Smooth muscle cell (in vitro differentiated cells): ENCODE measurements at regions not wholly inside any gene's neighbourhood (a gene's known extent, or its start where the extent isn't known, plus 50 kb on each side); places are given as distances from the start of the nearest gene placed in this dataset.
"Not testable (repeated sequence)": the region's sequence is repeated elsewhere in the genome, so short reads cannot be mapped to it uniquely, and the experiment has no call there.

Experiments used
- DNase-seq: peaks from one replicate; lab custom pipeline; 2025; ENCODE audit not compliant: unreplicated experiment; lab: John Stamatoyannopoulos, UW
- H2AFZ ChIP-seq: fragments of 200-600 bp; sonication (generic); 2 replicates; pipeline ENCODE4 v1.6.0; 2016; ENCODE audit warnings: antibody characterized with exemption, low read depth, mild to moderate bottlenecking
- H3F3A ChIP-seq: fragments of 200-600 bp; sonication (generic); 2 replicates; pipeline ENCODE4 v1.6.0; 2017; ENCODE audit warnings: antibody characterized with exemption, low read depth
- H3K27ac ChIP-seq: fragments of 200-600 bp; sonication (generic); 2 replicates; pipeline ENCODE4 v1.5.1; 2016; ENCODE audit warnings: low read depth, mild to moderate bottlenecking
- H3K27me3 ChIP-seq: fragments of 200-600 bp; sonication (generic); 2 replicates; pipeline ENCODE4 v1.6.1; 2016; ENCODE audit warnings: low read depth, mild to moderate bottlenecking
- H3K36me3 ChIP-seq: fragments of 200-600 bp; sonication (generic); 2 replicates; pipeline ENCODE4 v1.5.1; 2016; ENCODE audit warnings: low read depth
- H3K4me1 ChIP-seq: fragments of 200-600 bp; sonication (generic); 2 replicates; pipeline ENCODE4 v1.5.1; 2016; ENCODE audit warnings: low read depth
- H3K4me2 ChIP-seq: fragments of 200-600 bp; sonication (generic); 2 replicates; pipeline ENCODE4 v1.6.0; 2016; ENCODE audit warnings: mild to moderate bottlenecking
- H3K4me3 ChIP-seq: fragments of 200-600 bp; sonication (generic); 2 replicates; pipeline ENCODE4 v1.5.1; 2016; ENCODE audit warnings: mild to moderate bottlenecking
- H3K79me2 ChIP-seq: fragments of 200-600 bp; sonication (generic); 2 replicates; pipeline ENCODE4 v1.6.0; 2016; ENCODE audit warnings: low read depth, mild to moderate bottlenecking
- H3K9ac ChIP-seq: fragments of 200-600 bp; sonication (generic); 2 replicates; pipeline ENCODE4 v1.6.0; 2016; ENCODE audit warnings: low read depth
- H3K9me3 ChIP-seq: fragments of 200-600 bp; sonication (generic); replicated peaks from 2 replicates; pipeline ENCODE4 v1.5.1; 2016; ENCODE audit warnings: low read depth
- H4K20me1 ChIP-seq: fragments of 200-600 bp; sonication (generic); 2 replicates; pipeline ENCODE4 v1.6.0; 2016; ENCODE audit warnings: low read depth
- CTCF ChIP-seq: fragments of 200-600 bp; sonication (generic); IDR thresholded peaks from 2 replicates; pipeline ENCODE4 v1.5.1; 2017; ENCODE audit warnings: borderline replicate concordance, mild to moderate bottlenecking, antibody characterized with exemption; ENCODE audit not compliant: insufficient read depth, poor library complexity, severe bottlenecking
- WGBS: methylation state at CpG from one replicate; pipeline ENCODE4 v1.1.7; 2016; ENCODE audit warnings: low lambda C conversion rate; 5-methylcytosine and 5-hydroxymethylcytosine counted together

GRCh38 chr12:116661341-116661740 lies 76.5 kb downstream of the SPRING1 start:
- TF ChIP-seq CTCF: no peak
- Histone ChIP-seq H2AFZ (no peak overlapping the region), H3K4me1 (no peaks in the 10 kb centered on the region), H4K20me1 (no peaks in the 10 kb centered on the region), H3K4me2 (no peak overlapping the region), H3K4me3 (no peak overlapping the region), H3K79me2 (no peaks in the 10 kb centered on the region), H3K9me3 (no peaks in the 10 kb centered on the region), H3F3A (no peaks in the 10 kb centered on the region), H3K27ac (no peak overlapping the region), H3K36me3 (no peaks in the 10 kb centered on the region), H3K9ac (no peak overlapping the region), H3K27me3 (no peaks in the 10 kb centered on the region)
- no peak for DNase-seq
- 98% methylated on average over 18 of the region's 18 CpGs for WGBS

- not testable (repeated sequence) for H3K9ac ChIP-seq, DNase-seq, H3K27ac ChIP-seq, H3K79me2 ChIP-seq, H3F3A ChIP-seq, H3K9me3 ChIP-seq, H3K4me3 ChIP-seq, H3K36me3 ChIP-seq, H4K20me1 ChIP-seq, H3K4me1 ChIP-seq, H2AFZ ChIP-seq, H3K4me2 ChIP-seq, H3K27me3 ChIP-seq
- 95% methylated on average over 34 of the region's 34 CpGs for WGBS
Observed at GRCh38 chr12:116660740-116661139, 77.1 kb downstream of the SPRING1 start.

DNA sequence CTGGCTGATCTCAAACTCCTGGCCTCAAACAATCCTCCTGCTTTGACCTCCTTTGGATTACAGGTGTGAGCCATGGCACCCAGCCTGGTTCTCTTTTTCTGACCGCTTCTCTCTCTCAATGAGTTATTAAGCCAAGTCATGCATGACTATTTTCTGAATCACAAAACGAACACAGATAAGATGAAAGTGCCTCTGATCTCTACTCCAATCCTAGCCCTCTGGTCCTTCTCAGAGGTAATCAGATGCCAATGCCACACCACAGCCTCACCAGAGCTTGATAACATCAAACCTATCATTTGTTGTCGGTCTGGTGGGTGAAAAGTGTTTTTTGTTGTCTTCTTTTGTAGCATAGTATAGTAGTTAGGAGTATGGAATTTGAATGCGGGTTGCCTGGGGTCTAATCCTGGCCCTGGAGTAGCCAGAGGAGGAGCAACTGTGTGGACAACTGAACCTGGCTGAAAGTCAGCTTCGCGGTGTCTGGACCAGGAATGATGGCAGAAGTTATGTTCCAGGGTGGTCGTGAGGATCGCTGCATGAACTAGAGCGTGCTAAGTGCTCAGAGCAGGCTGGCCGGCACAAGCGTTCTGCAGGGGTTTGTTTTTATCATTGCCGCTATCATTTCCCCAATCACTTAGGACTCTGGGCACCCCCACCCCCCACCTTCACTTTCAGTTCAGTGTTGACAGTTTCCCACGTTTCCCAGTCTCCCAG lies 77.9 kb downstream of the SPRING1 start:
- no peaks in the 10 kb centered on the region for H3K79me2 ChIP-seq
- H3K27ac ChIP-seq: no peak overlapping the region
- no peaks in the 10 kb centered on the region for H3K27me3 ChIP-seq
- H3K9ac ChIP-seq: no peak overlapping the region
- H3K9me3 ChIP-seq: no peaks in the 10 kb centered on the region
- TF ChIP-seq CTCF: no peak
- H2AFZ ChIP-seq: no peak overlapping the region
- WGBS: 59% methylated on average over 13 of the region's 13 CpGs
- no peaks in the 10 kb centered on the region for H3F3A ChIP-seq
- H4K20me1 ChIP-seq: no peaks in the 10 kb centered on the region
- H3K4me3 ChIP-seq: no peak overlapping the region
- no peaks in the 10 kb centered on the region for H3K4me1 ChIP-seq
- DNase-seq: no peak
- H3K4me2 ChIP-seq: no peak overlapping the region
- no peaks in the 10 kb centered on the region for H3K36me3 ChIP-seq

- no peaks in the 10 kb centered on the region for H4K20me1 ChIP-seq
- no peaks in the 10 kb centered on the region for H3K9me3 ChIP-seq
- no peak overlapping the region for H3K27ac ChIP-seq
- no peak overlapping the region for H3K4me2 ChIP-seq
- H3K4me1 ChIP-seq: no peaks in the 10 kb centered on the region
- H3K4me3 ChIP-seq: no peak overlapping the region
- TF ChIP-seq CTCF: no peak
- no peaks in the 10 kb centered on the region for H3K36me3 ChIP-seq
- WGBS: 86% methylated on average over 11 of the region's 11 CpGs
- no peaks in the 10 kb centered on the region for H3K79me2 ChIP-seq
- no peak for DNase-seq
- H3K27me3 ChIP-seq: no peaks in the 10 kb centered on the region
- no peak overlapping the region for H3K9ac ChIP-seq
- no peak overlapping the region for H2AFZ ChIP-seq
- H3F3A ChIP-seq: no peaks in the 10 kb centered on the region
Observed at GRCh38 chr12:116657921-116658495, 79.9 kb downstream of the SPRING1 start.
